ENCODE measurements at regions not wholly inside any gene's neighbourhood (a gene's known extent, or its start where the extent isn't known, plus 50 kb on each side); places are given as distances from the start of the nearest gene placed in this dataset.

DNA sequence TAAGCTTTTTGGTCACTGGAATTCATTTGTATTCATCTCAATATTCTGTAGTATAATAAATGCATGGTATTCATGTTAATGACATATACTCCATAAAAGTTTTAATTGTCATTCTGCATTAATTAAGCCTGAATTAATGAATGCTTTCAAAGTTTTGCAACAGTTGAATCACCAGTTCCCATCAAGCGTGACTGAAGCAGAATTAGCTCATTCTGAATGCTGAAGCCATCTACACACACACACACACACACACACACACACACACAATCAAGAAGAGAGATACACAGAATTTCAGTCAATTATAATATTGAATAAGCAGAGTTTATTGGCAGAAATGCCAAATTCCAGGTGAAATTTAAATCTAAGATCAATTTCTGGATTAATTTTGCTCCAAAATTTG, 252.1 kb upstream of the KCNMB2 start:
- Histone ChIP-seq H3K9ac (replicated peaks in 1 of 4; ENCODE audit: extremely low read depth in 1 of 4, low read depth in 3 of 4, low read length in 3 of 4) (no peak overlapping the region), H2AFZ (ENCODE audit: low read length) (no peak overlapping the region), H2BK120ac (replicated peaks; ENCODE audit: low read depth, low read length) (no peak overlapping the region), H3K4me3 (ENCODE audit: extremely low read depth in 1 of 4, insufficient read depth in 2 of 4, low read depth in 3 of 4, low read length in 4 of 4) (no peak overlapping the region), H3K18ac (ENCODE audit: extremely low read depth, low read length) (no peak overlapping the region), H3K14ac (ENCODE audit: insufficient read length) (no peak overlapping the region), H4K8ac (ENCODE audit: extremely low read depth, insufficient read depth, low read length) (no peak overlapping the region), H4K20me1 (replicated peaks in 1 of 2; ENCODE audit: control insufficient read depth in 1 of 2, insufficient read depth in 2 of 2, low read length in 2 of 2) (no peaks in the 10 kb centered on the region), H4K5ac (ENCODE audit: insufficient read length, low read depth, low read length) (no peak overlapping the region), H3K23me2 (ENCODE audit: low read depth, low read length) (no peaks in the 10 kb centered on the region), H2BK5ac (ENCODE audit: low read depth, low read length) (no peak overlapping the region), H2AK5ac (ENCODE audit: low read depth, low read length) (no peak overlapping the region), H2BK12ac (ENCODE audit: low read depth, low read length) (no peak overlapping the region), H3K27me3 (replicated peaks in 1 of 4; ENCODE audit: control insufficient read depth in 3 of 4, extremely low read depth in 1 of 4, insufficient read depth in 3 of 4, low read length in 3 of 4) (no peaks in the 10 kb centered on the region), H3K27ac (ENCODE audit: low read depth, low read length) (no peak overlapping the region; the same call in 1 of the 2 replicates), H2BK15ac (ENCODE audit: low read length) (no peak overlapping the region), H3K79me2 (ENCODE audit: control insufficient read depth in 1 of 2, insufficient read depth in 2 of 2, low read length in 2 of 2) (no peaks in the 10 kb centered on the region), H3K4ac (replicated peaks; ENCODE audit: insufficient read length, low read depth, low read length) (no peak overlapping the region), H4K91ac (replicated peaks; ENCODE audit: insufficient read length, low read length) (no peak overlapping the region), H2BK20ac (ENCODE audit: low read length) (no peak overlapping the region), H3K4me1 (replicated peaks in 1 of 4; ENCODE audit: control insufficient read depth in 3 of 4, insufficient read depth in 4 of 4, low read length in 3 of 4) (peaks cover 0 to 3% (median 0%) of the 10 kb centered on the region in 4 experiments; a peak in 1 of 7 replicates), H3K9me3 (ENCODE audit: insufficient read depth in 2 of 2, low read depth in 1 of 2, low read length in 1 of 2) (0 out of 4 replicates have a peak, but pooled peaks cover 0 to 5% of the 10 kb centered on the region in 2 experiments), H3K23ac (ENCODE audit: insufficient read length) (no peak overlapping the region), H3K36me3 (ENCODE audit: control insufficient read depth in 2 of 4, insufficient read depth in 4 of 4, low read length in 3 of 4) (no peaks in the 10 kb centered on the region), H3K56ac (replicated peaks; ENCODE audit: insufficient read length, low read depth, low read length) (no peak overlapping the region), H3K79me1 (ENCODE audit: low read depth, low read length) (no peaks in the 10 kb centered on the region), H3K4me2 (ENCODE audit: insufficient read depth in 1 of 2, low read depth in 2 of 2, low read length in 2 of 2) (peak overlapping the region in 1 of 2 experiments; percentile 7; a peak in 1 of 4 replicates)
- FAIRE-seq: no peak
- ChIA-PET CTCF (ENCODE audit: partially characterized antibody) (no interaction called here), POLR2A (ENCODE audit: partially characterized antibody) (no interaction called here)
- 93% methylated on average over 1 of the region's 1 CpG; no CpG with 5 or more reads in 1 of the 2 experiments for WGBS, 2 experiments (ENCODE audit: extremely low coverage in 1 of 2, insufficient coverage in 1 of 2, insufficient read length in 1 of 2, insufficient replicate concordance in 2 of 2, low coverage in 1 of 2, low lambda C conversion rate in 2 of 2, missing lambda C conversion rate in 1 of 2)
- no peak for DNase-seq (ENCODE audit: low read depth in 1 of 2, low spot score in 2 of 2)
- TF ChIP-seq KDM1A (IDR thresholded peaks at IDR 0.05; ENCODE audit: borderline replicate concordance, low read length): no peak
- no peak for TF ChIP-seq RAD21 (IDR thresholded peaks at IDR 0.05 in 1 of 2, conservative IDR thresholded peaks at IDR 0.05 in 1 of 2; ENCODE audit: low read depth in 2 of 2, low read length in 2 of 2)
- TF ChIP-seq RXRA (IDR thresholded peaks at IDR 0.05; ENCODE audit: insufficient read depth, low read depth, low read length): no peak
- no peak for TF ChIP-seq POLR2AphosphoS5 (IDR thresholded peaks at IDR 0.05; ENCODE audit: low read depth, low read length)
- TF ChIP-seq, protein P1, sequence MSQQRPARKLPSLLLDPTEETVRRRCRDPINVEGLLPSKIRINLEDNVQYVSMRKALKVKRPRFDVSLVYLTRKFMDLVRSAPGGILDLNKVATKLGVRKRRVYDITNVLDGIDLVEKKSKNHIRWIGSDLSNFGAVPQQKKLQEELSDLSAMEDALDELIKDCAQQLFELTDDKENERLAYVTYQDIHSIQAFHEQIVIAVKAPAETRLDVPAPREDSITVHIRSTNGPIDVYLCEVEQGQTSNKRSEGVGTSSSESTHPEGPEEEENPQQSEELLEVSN (IDR thresholded peaks at IDR 0.05): no peak
- no peak for TF ChIP-seq SIN3A (conservative IDR thresholded peaks at IDR 0.05 in 1 of 2, IDR thresholded peaks at IDR 0.05 in 1 of 2; ENCODE audit: low read depth in 1 of 2, low read length in 2 of 2)
- no peak for TF ChIP-seq POLR2A (IDR thresholded peaks at IDR 0.05; ENCODE audit: control extremely low read depth in 1 of 2, low read depth in 2 of 2, low read length in 2 of 2)
- TF ChIP-seq SP4 (IDR thresholded peaks at IDR 0.05; ENCODE audit: low read length): no peak
- no peak for TF ChIP-seq CBX5 (IDR thresholded peaks at IDR 0.05; ENCODE audit: low read depth, low read length)
- TF ChIP-seq, protein P2, sequence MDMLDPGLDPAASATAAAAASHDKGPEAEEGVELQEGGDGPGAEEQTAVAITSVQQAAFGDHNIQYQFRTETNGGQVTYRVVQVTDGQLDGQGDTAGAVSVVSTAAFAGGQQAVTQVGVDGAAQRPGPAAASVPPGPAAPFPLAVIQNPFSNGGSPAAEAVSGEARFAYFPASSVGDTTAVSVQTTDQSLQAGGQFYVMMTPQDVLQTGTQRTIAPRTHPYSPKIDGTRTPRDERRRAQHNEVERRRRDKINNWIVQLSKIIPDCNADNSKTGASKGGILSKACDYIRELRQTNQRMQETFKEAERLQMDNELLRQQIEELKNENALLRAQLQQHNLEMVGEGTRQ (IDR thresholded peaks at IDR 0.05; ENCODE audit: low read length): no peak
- TF ChIP-seq CHD2 (IDR thresholded peaks at IDR 0.05; ENCODE audit: low read length): no peak
- no peak for TF ChIP-seq TBP (IDR thresholded peaks at IDR 0.05; ENCODE audit: low read depth, low read length)
- TF ChIP-seq EP300 (IDR thresholded peaks at IDR 0.05; ENCODE audit: borderline replicate concordance in 1 of 2, low read depth in 2 of 2, low read length in 2 of 2): no peak
